ENCODE measurements at regions not wholly inside any gene's neighbourhood (a gene's known extent, or its start where the extent isn't known, plus 50 kb on each side); places are given as distances from the start of the nearest gene placed in this dataset.

DNA sequence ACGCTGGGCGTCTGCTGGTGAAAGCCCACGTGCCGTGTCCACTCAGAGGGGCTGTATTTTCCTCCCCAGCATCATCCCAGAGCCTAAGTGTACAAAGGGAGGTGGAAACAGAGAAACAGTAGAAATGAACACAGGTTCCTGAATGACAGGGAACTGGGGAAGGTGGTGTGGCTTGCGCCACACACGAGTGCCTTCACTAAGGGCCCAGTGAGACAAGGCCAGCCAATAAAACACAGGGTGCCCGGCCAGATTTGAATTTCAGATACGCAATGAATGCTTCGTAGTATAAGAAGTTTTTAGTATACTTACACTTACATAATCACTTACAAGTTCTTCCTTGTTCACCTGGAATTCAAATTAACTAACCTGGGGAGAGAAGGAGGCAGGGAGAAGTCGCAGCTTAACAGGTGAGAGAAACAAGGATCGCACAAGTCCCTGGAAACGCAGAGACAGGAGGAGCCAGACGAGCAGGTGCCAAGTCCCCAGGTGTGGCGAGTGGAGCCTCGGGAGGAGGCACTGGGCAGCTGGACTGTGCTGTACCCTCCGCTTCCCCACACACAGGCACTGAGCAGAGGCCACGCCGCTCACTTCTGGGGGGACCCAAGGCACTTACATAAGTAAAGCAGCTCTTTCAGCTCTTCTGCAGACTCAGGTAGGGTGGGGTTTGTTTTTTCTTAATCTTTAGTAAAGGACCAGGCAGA lies 105.2 kb upstream of the MGMT start:
- no peak overlapping the region for H3K27ac ChIP-seq
- no peaks in the 10 kb centered on the region for H3K9me3 ChIP-seq (ENCODE audit: control insufficient read depth, low read length)
- H3K4me1 ChIP-seq = no peaks in the 10 kb centered on the region
- TF ChIP-seq, protein P1, sequence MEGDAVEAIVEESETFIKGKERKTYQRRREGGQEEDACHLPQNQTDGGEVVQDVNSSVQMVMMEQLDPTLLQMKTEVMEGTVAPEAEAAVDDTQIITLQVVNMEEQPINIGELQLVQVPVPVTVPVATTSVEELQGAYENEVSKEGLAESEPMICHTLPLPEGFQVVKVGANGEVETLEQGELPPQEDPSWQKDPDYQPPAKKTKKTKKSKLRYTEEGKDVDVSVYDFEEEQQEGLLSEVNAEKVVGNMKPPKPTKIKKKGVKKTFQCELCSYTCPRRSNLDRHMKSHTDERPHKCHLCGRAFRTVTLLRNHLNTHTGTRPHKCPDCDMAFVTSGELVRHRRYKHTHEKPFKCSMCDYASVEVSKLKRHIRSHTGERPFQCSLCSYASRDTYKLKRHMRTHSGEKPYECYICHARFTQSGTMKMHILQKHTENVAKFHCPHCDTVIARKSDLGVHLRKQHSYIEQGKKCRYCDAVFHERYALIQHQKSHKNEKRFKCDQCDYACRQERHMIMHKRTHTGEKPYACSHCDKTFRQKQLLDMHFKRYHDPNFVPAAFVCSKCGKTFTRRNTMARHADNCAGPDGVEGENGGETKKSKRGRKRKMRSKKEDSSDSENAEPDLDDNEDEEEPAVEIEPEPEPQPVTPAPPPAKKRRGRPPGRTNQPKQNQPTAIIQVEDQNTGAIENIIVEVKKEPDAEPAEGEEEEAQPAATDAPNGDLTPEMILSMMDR (IDR thresholded peaks at IDR 0.05) = no peak
- H3K36me3 ChIP-seq (ENCODE audit: control insufficient read depth, insufficient read depth, low read length) = no peaks in the 10 kb centered on the region
- no peaks in the 10 kb centered on the region for H3K79me2 ChIP-seq
- H3K27me3 ChIP-seq (ENCODE audit: control insufficient read depth, insufficient read depth, low read length) = no peaks in the 10 kb centered on the region
- H3K9ac ChIP-seq = no peak overlapping the region
- H2AFZ ChIP-seq = no peak overlapping the region
- no peak overlapping the region for H3K4me2 ChIP-seq (ENCODE audit: low read length)
- no peak overlapping the region for H3K4me3 ChIP-seq (ENCODE audit: low read depth, low read length)

DNA sequence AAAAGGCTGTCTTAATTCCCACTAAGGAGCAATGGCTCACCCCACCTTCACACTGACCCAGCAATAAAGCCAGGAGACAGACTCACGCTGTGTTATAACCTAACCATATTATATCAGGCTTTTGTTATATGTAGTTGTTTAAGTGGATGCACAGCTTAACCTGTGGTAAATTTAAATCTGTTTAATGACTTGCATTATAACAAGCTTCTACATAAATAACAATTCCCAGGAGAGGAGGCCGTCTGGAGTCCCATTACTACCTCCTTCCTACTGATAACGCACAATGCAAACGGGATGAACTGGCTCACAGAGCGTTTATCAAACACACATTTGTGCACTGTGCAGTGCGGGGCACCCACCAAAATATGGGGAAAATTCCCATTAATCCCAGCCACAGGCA lies 102.1 kb upstream of the MGMT start:
- H3K4me2 ChIP-seq (ENCODE audit: low read length) = no peak overlapping the region

DNA sequence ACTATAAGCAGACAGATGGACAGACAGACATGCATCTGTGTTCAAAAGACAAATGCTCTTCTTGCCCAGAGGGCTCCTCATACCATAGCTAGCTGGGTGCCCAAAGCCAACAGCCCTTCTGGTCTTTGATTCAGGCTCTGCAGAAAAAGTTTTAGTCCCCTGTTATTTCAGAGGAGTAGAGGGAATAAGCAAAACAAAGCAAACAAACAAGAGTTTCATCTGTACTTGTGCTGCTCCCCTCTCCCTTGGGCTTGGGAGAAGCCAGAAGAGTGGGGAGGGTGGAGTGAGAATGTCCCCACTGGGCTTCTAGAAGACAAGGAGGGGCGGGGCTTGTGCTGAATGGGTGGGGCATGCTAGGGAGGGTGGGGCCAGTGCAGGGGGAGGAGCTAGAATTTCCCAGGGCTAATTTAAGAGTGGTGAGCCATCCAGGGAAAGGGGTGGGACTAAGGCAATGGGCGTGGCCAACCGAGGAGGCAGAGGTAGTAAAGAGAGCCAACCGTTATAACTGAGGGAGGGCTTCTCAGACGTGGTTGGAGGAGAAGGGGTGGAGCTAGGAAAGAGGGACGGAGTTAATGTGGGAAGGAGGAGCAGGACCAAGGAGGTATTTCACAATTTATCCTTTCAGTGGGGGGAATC lies 101.2 kb upstream of the MGMT start:
- TF ChIP-seq, protein P1 (IDR thresholded peaks at IDR 0.05) = no peak
- Histone ChIP-seq H3K27me3 (ENCODE audit: control insufficient read depth, insufficient read depth, low read length) (no peaks in the 10 kb centered on the region), H3K9me3 (ENCODE audit: control insufficient read depth, low read length) (no peaks in the 10 kb centered on the region), H3K79me2 (no peaks in the 10 kb centered on the region), H3K4me1 (no peaks in the 10 kb centered on the region), H3K4me2 (ENCODE audit: low read length) (no peak overlapping the region), H2AFZ (no peak overlapping the region), H3K36me3 (ENCODE audit: control insufficient read depth, insufficient read depth, low read length) (no peaks in the 10 kb centered on the region), H3K27ac (no peak overlapping the region), H3K9ac (no peak overlapping the region), H3K4me3 (ENCODE audit: low read depth, low read length) (no peak overlapping the region)

More for the DNA sequence above, 102.1 kb upstream of the MGMT start:
- H3K27ac ChIP-seq = no peak overlapping the region
- H3K4me3 ChIP-seq (ENCODE audit: low read depth, low read length) = no peak overlapping the region
- no peaks in the 10 kb centered on the region for H3K36me3 ChIP-seq (ENCODE audit: control insufficient read depth, insufficient read depth, low read length)
- H3K27me3 ChIP-seq (ENCODE audit: control insufficient read depth, insufficient read depth, low read length) = no peaks in the 10 kb centered on the region
- TF ChIP-seq, protein P1 (IDR thresholded peaks at IDR 0.05) = no peak
- no peaks in the 10 kb centered on the region for H3K4me1 ChIP-seq
- H2AFZ ChIP-seq = no peak overlapping the region
- H3K9me3 ChIP-seq (ENCODE audit: control insufficient read depth, low read length) = no peaks in the 10 kb centered on the region
- no peak overlapping the region for H3K9ac ChIP-seq
- H3K79me2 ChIP-seq = no peaks in the 10 kb centered on the region

DNA sequence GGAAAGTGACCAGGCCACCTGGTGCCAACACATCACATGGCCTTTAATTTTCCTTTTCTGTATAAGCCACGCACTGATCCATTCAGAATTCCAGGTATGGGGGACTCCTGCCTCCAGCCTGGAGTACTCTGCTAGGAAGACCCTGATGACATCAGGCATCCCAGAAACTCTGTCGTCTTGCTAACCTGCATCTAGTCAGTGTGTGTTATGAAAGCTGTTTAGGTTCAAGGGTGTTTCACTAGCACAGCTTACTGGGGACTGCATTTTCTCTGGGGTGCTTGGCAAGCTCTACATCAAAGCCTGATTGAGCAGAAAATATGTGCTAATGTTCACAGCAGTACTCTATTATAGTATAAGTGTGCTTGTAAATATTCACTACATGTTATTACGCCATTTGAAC lies 100.6 kb upstream of the MGMT start:
- no peaks in the 10 kb centered on the region for H3K9me3 ChIP-seq (ENCODE audit: control insufficient read depth, low read length)
- H3K27me3 ChIP-seq (ENCODE audit: control insufficient read depth, insufficient read depth, low read length) = no peaks in the 10 kb centered on the region
- H3K27ac ChIP-seq = no peak overlapping the region
- H2AFZ ChIP-seq = no peak overlapping the region
- no peak overlapping the region for H3K4me3 ChIP-seq (ENCODE audit: low read depth, low read length)
- H3K4me2 ChIP-seq (ENCODE audit: low read length) = no peak overlapping the region
- H3K9ac ChIP-seq = no peak overlapping the region
- no peaks in the 10 kb centered on the region for H3K4me1 ChIP-seq
- no peaks in the 10 kb centered on the region for H3K36me3 ChIP-seq (ENCODE audit: control insufficient read depth, insufficient read depth, low read length)
- H3K79me2 ChIP-seq = no peaks in the 10 kb centered on the region
- TF ChIP-seq, protein P1 (IDR thresholded peaks at IDR 0.05) = no peak

DNA sequence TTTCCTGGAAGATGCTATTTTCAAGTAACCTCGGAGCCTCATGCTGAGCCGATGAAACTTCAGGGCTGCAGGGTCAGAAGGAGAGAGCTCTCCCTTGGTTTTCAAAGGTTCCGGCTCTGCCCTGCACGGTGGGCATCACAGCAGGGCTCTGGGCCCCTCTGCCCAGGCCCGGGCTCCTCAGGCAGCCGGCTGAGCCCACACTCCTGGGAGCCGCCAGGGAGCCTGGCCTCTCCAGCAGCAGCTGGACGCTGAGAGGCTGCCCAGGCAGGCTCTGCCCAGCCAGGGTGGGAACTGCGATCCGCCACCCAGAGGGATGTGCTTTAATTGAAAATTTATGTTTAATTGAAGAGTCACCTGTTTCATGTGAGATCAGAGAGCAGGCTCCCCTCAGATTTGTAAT lies 97.5 kb upstream of the MGMT start:
- Histone ChIP-seq H3K9ac (no peak overlapping the region), H3K27me3 (ENCODE audit: control insufficient read depth, insufficient read depth, low read length) (no peaks in the 10 kb centered on the region), H3K9me3 (ENCODE audit: control insufficient read depth, low read length) (no peaks in the 10 kb centered on the region), H3K4me3 (ENCODE audit: low read depth, low read length) (no peak overlapping the region), H3K4me2 (ENCODE audit: low read length) (no peak overlapping the region), H3K27ac (no peak overlapping the region), H2AFZ (no peak overlapping the region), H3K4me1 (no peaks in the 10 kb centered on the region), H3K79me2 (no peaks in the 10 kb centered on the region), H3K36me3 (ENCODE audit: control insufficient read depth, insufficient read depth, low read length) (no peaks in the 10 kb centered on the region)
- TF ChIP-seq, protein P1 (IDR thresholded peaks at IDR 0.05) = no peak

All from parathyroid adenoma (tissue), 2 donors.